ENCODE measurements at regions not wholly inside any gene's neighbourhood (a gene's known extent, or its start where the extent isn't known, plus 50 kb on each side); places are given as distances from the start of the nearest gene placed in this dataset.

- TF ChIP-seq CTCF (IDR thresholded peaks at IDR 0.05; ENCODE audit: low read length) (no peak), EZH2 (IDR thresholded peaks at IDR 0.05; ENCODE audit: borderline replicate concordance, low read length) (no peak)
These were observed 414.4 kb upstream of the CADM1 start for GRCh38 chr11:115918576-115918975.

Data from OCI-LY1 (cell line).